Keratinocyte (primary cell): ENCODE measurements at regions not wholly inside any gene's neighbourhood (a gene's known extent, or its start where the extent isn't known, plus 50 kb on each side); places are given as distances from the start of the nearest gene placed in this dataset.

Source experiments
- DNase-seq: peaks from one replicate; pipeline ENCODE4 v3.0.0-alpha.2; 2011; ENCODE audit warnings: low read depth, missing footprints, low spot score
- FAIRE-seq: peaks from 2 replicates; lab custom pipeline; 2011; peaks lifted over from hg19 to GRCh38; lab: Jason Lieb, UNC
- H2AFZ ChIP-seq: 2 replicates; pipeline ENCODE4 v1.6.0; 2012; ENCODE audit warnings: low read length, control low read depth, inconsistent platforms; ENCODE audit not compliant: control insufficient read depth
- H3K27ac ChIP-seq: 2 replicates; pipeline ENCODE4 v1.5.1; 2011; ENCODE audit warnings: low read length; ENCODE audit not compliant: control insufficient read depth, insufficient read depth
- H3K27me3 ChIP-seq: 3 replicates; pipeline ENCODE4 v1.6.0; 2011; ENCODE audit warnings: low read length; ENCODE audit not compliant: control insufficient read depth, insufficient read depth; ENCODE audit errors: extremely low read depth
- H3K36me3 ChIP-seq, 2 experiments: 2 replicates in 1 of 2; 3 replicates in 1 of 2; pipeline ENCODE4 v1.5.1; 2011; ENCODE audit warnings: low read length in 2 of 2, mild to moderate bottlenecking in 1 of 2; ENCODE audit not compliant: control insufficient read depth in 2 of 2, insufficient read depth in 2 of 2; ENCODE audit errors: extremely low read depth in 1 of 2
- H3K4me1 ChIP-seq: 3 replicates; pipeline ENCODE4 v1.5.1; 2011; ENCODE audit warnings: low read length; ENCODE audit not compliant: control insufficient read depth, insufficient read depth; ENCODE audit errors: extremely low read depth
- H3K4me2 ChIP-seq: 3 replicates; pipeline ENCODE4 v1.6.0; 2011; ENCODE audit warnings: low read depth, low read length; ENCODE audit not compliant: control insufficient read depth, insufficient read depth; ENCODE audit errors: extremely low read depth
- H3K4me3 ChIP-seq, 3 experiments: fragments of 200-600 bp in 1 of 3; sonication (generic) in 1 of 3; 2 replicates in 2 of 3; 3 replicates in 1 of 3; pipeline ENCODE4 v1.5.1; 2011 to 2016; ENCODE audit warnings: low read length in 3 of 3, mild to moderate bottlenecking in 3 of 3, control low read depth in 2 of 3, inconsistent platforms in 1 of 3, low read depth in 1 of 3, mixed read lengths in 1 of 3, mixed run types in 1 of 3, moderate library complexity in 1 of 3; ENCODE audit not compliant: control insufficient read depth in 2 of 3, insufficient read depth in 2 of 3; ENCODE audit errors: extremely low read depth in 1 of 3
- H3K79me2 ChIP-seq: 2 replicates; pipeline ENCODE4 v1.6.0; 2012; ENCODE audit warnings: low read length; ENCODE audit not compliant: control insufficient read depth, insufficient read depth
- H3K9ac ChIP-seq: 3 replicates; pipeline ENCODE4 v1.6.0; 2011; ENCODE audit warnings: low read length; ENCODE audit not compliant: control insufficient read depth, insufficient read depth; ENCODE audit errors: extremely low read depth
- H3K9me1 ChIP-seq: 3 replicates; pipeline ENCODE4 v1.6.0; 2011; ENCODE audit warnings: low read length; ENCODE audit not compliant: control insufficient read depth, insufficient read depth; ENCODE audit errors: extremely low read depth
- H3K9me3 ChIP-seq: 2 replicates; pipeline ENCODE4 v1.5.1; 2012; ENCODE audit warnings: low read depth, low read length; ENCODE audit not compliant: control insufficient read depth
- H4K20me1 ChIP-seq: 3 replicates; pipeline ENCODE4 v1.6.0; 2011; ENCODE audit warnings: low read length; ENCODE audit not compliant: control insufficient read depth, insufficient read depth; ENCODE audit errors: extremely low read depth
- EZH2 ChIP-seq: IDR thresholded peaks from one replicate; pipeline ENCODE4 v1.6.1; 2012; ENCODE audit warnings: inconsistent platforms, mild to moderate bottlenecking, low read length, moderate library complexity
- dilution Hi-C: fragments of 300-500 bp; cut with MboI; formaldehyde crosslinking; loops from one replicate; pipeline ENCODE4 v1.7.0; 2020; ENCODE audit warnings: low sequenced_read_pairs; ENCODE audit not compliant: extremely low pct_ligation_motif_present
- TF ChIP-seq, protein P1 (sequence below), 3 experiments: IDR thresholded peaks in 1 of 3; conservative IDR thresholded peaks in 1 of 3; optimal IDR thresholded peaks in 1 of 3; 2 replicates in 2 of 3; 3 replicates in 1 of 3; pipeline versions ENCODE3 to v1.5.1; 2011; ENCODE audit warnings: low read length in 3 of 3, mild to moderate bottlenecking in 3 of 3, moderate library complexity in 2 of 3, control low read depth in 1 of 3, inconsistent platforms in 1 of 3; ENCODE audit not compliant: insufficient read depth in 2 of 3; ENCODE audit errors: extremely low read depth in 1 of 3

DNA sequence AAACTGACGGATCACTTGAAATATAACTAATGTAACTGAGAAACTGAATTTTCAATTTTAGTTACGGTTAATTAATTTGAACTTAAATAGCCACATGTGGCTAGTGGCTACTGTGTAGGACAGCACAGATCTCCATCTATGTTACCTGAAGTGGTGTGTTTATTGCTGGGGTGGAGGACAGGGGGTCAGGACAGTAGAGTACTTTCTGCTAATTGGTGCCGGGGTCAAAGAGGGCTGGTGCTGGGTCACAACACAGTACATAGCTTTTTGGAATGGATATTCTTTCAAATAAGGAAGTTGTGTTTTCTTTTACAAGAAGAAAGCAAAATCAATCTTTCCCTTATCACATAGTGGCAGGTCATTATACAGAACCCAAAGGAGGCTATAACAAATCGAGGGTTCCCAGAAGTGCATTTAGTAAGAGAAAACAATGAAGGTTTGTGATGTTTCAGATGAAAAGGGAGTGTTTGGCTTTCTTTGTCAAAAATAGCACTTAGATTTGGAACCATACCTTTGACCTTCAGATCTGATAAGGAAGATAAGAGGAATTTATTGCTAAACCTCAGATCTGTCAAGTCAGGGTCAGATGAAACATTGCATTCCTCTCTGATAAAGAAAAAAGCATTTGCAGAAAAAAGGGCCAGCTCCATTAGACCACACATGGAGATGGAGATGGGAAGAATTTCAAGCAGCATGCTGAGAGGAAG, 384.5 kb downstream of the AASDHPPT start:
- Histone ChIP-seq H3K79me2 (no peaks in the 10 kb centered on the region), H4K20me1 (no peaks in the 10 kb centered on the region), H2AFZ (no peak overlapping the region), H3K9me3 (no peaks in the 10 kb centered on the region), H3K4me2 (no peak overlapping the region), H3K4me1 (peaks cover 12% of the 10 kb centered on the region), H3K27me3 (no peaks in the 10 kb centered on the region), H3K9me1 (no peaks in the 10 kb centered on the region), H3K9ac (no peak overlapping the region), H3K36me3 (no peaks in the 10 kb centered on the region), H3K27ac (no peak overlapping the region), H3K4me3 (no peak overlapping the region)
- TF ChIP-seq, protein P1, sequence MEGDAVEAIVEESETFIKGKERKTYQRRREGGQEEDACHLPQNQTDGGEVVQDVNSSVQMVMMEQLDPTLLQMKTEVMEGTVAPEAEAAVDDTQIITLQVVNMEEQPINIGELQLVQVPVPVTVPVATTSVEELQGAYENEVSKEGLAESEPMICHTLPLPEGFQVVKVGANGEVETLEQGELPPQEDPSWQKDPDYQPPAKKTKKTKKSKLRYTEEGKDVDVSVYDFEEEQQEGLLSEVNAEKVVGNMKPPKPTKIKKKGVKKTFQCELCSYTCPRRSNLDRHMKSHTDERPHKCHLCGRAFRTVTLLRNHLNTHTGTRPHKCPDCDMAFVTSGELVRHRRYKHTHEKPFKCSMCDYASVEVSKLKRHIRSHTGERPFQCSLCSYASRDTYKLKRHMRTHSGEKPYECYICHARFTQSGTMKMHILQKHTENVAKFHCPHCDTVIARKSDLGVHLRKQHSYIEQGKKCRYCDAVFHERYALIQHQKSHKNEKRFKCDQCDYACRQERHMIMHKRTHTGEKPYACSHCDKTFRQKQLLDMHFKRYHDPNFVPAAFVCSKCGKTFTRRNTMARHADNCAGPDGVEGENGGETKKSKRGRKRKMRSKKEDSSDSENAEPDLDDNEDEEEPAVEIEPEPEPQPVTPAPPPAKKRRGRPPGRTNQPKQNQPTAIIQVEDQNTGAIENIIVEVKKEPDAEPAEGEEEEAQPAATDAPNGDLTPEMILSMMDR (optimal IDR thresholded peaks at IDR 0.05 in 1 of 3, IDR thresholded peaks at IDR 0.05 in 1 of 3, conservative IDR thresholded peaks at IDR 0.05 in 1 of 3; ENCODE audit: extremely low read depth in 1 of 3, insufficient read depth in 2 of 3, low read length in 3 of 3) = no peak
- DNase-seq = no peak
- no peak for FAIRE-seq
- dilution Hi-C loops = no loop called here

DNA sequence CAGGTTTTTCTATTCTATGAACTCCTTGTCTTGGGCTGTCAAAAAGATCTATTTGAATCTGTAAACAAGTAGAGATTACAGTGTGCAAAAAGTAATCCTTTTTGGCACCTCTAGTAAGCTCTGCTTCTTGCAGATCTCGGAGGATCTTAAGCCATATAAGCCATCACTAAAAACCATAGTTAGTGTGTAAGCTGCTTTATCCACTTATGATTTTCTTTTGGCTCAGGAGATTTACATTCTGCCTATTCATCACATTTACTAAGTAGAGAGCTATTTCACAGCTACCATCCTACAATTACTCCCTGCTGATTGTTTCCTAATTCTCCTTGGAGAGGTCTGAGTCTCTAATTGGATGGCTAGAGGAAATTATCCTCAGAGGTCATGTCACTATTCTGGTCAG, 385.7 kb downstream of the AASDHPPT start:
- Histone ChIP-seq H3K79me2 (no peaks in the 10 kb centered on the region), H3K9me3 (no peaks in the 10 kb centered on the region), H3K27me3 (no peaks in the 10 kb centered on the region), H3K4me3 (no peak overlapping the region), H3K9ac (no peak overlapping the region), H4K20me1 (no peaks in the 10 kb centered on the region), H2AFZ (no peak overlapping the region), H3K9me1 (no peaks in the 10 kb centered on the region), H3K4me1 (peaks cover under 1% of the 10 kb centered on the region), H3K27ac (no peak overlapping the region), H3K4me2 (no peak overlapping the region), H3K36me3 (no peaks in the 10 kb centered on the region)
- DNase-seq = no peak
- no peak for TF ChIP-seq EZH2
- TF ChIP-seq, protein P1 (optimal IDR thresholded peaks at IDR 0.05 in 1 of 3, IDR thresholded peaks at IDR 0.05 in 1 of 3, conservative IDR thresholded peaks at IDR 0.05 in 1 of 3; ENCODE audit: extremely low read depth in 1 of 3, insufficient read depth in 2 of 3, low read length in 3 of 3) = no peak
- FAIRE-seq = no peak
- dilution Hi-C loops = no loop called here
